Adrenal gland (tissue), 9 donors: ENCODE measurements at regions not wholly inside any gene's neighbourhood (a gene's known extent, or its start where the extent isn't known, plus 50 kb on each side); places are given as distances from the start of the nearest gene placed in this dataset.

Experiments
- DNase-seq, 7 donors: peaks; one replicate each; pipeline ENCODE4 v3.0.0-alpha.2; 2019 to 2020
- H3K27ac ChIP-seq, 5 donors: fragments of 200-600 bp; sonication (generic) in 4 of 5; 1 replicate in 3 of 5; 2 replicates in 2 of 5; pipeline versions ENCODE4 v1.5.1 to v1.8.0; 2016 to 2020; ENCODE audit warnings: mild to moderate bottlenecking in 1 of 5
- H3K27me3 ChIP-seq: fragments of 200-600 bp; 2 replicates; pipeline ENCODE4 v1.8.0; 2021
- H3K36me3 ChIP-seq, 2 donors: fragments of 200-600 bp; replicated peaks in 1 of 2; 1 replicate in 1 of 2; 2 replicates in 1 of 2; pipeline versions ENCODE4 v1.5.1 to v1.8.0; 2018 to 2022
- H3K4me1 ChIP-seq, 2 donors: fragments of 200-600 bp; replicated peaks in 1 of 2; 1 replicate in 1 of 2; 2 replicates in 1 of 2; pipeline versions ENCODE4 v1.5.1 to v1.8.0; 2018 to 2021
- H3K4me3 ChIP-seq, 4 donors: fragments of 200-600 bp; sonication (generic) in 3 of 4; one replicate each; pipeline ENCODE4 v1.5.1; 2016 to 2018
- H3K9me3 ChIP-seq, 3 donors: fragments of 200-600 bp; sonication (generic) in 1 of 3; replicated peaks in 1 of 3; 1 replicate in 2 of 3; 2 replicates in 1 of 3; pipeline versions ENCODE4 v1.5.1 to v1.8.0; 2016 to 2021
- CTCF ChIP-seq, 6 experiments: fragments of 450-650 bp in 4 of 6; fragments of 200-600 bp in 2 of 6; sonication (generic) in 1 of 6; IDR thresholded peaks; 1 replicate in 5 of 6; 2 replicates in 1 of 6; pipeline versions ENCODE4 v1.5.1 to v1.8.0; 2016 to 2021; ENCODE audit warnings: antibody characterized with exemption in 6 of 6, mild to moderate bottlenecking in 2 of 6, moderate library complexity in 1 of 6
- POLR2A ChIP-seq, 2 donors: fragments of 450-650 bp; IDR thresholded peaks; one replicate each; pipeline ENCODE4 v1.6.1; 2017; ENCODE audit warnings: antibody characterized with exemption in 2 of 2, mild to moderate bottlenecking in 2 of 2, moderate library complexity in 1 of 2
- WGBS, 4 donors: extraction: QIAGEN DNeasy Blood & Tissue Kit in 2 of 4; methylation state at CpG; one replicate each; pipeline versions ENCODE4 v1.1.5 to v1.1.7; 2013 to 2017; 5-methylcytosine and 5-hydroxymethylcytosine counted together
- intact Hi-C, 2 donors: fragments of 100-400 bp; cut with DNase I; formaldehyde crosslinking; loops; one replicate each; pipeline versions ENCODE4 v1.14.1 to v1.15.0; 2022 to 2023
- donor health status: healthy with polysubstance abuse.
- donor health status: Bipolar disorder and iron deficiency.
- donor health status: DM: yes; HTN: yes; CAD: no.
- donor health status: DM: no; HTN: no; CAD: no.
- donor health status: DM: no; HTN: no; CAD: no.

- Histone ChIP-seq H3K27ac (no peak overlapping the region), H3K4me3 (no peak overlapping the region), H3K27me3 (no peaks in the 10 kb centered on the region), H3K4me1 (peaks cover 0 to 3% of the 10 kb centered on the region in 2 donors), H3K36me3 (no peaks in the 10 kb centered on the region), H3K9me3 (no peaks in the 10 kb centered on the region)
- DNase-seq = peak in 2 of 7 donors; percentile 9 to 16
- no peak for TF ChIP-seq CTCF (IDR thresholded peaks at IDR 0.05)
- no peak for TF ChIP-seq POLR2A (IDR thresholded peaks at IDR 0.05)
- intact Hi-C loops = no loop called here
- WGBS, 4 donors = 48 to 55% (median 51%) methylated on average over 7 of the region's 7 CpGs
Observed at GRCh38 chr20:40148886-40149285, 540.1 kb downstream of the MAFB start.

- intact Hi-C loops = no loop called here
- H3K36me3 ChIP-seq = no peaks in the 10 kb centered on the region
- TF ChIP-seq CTCF (IDR thresholded peaks at IDR 0.05) = no peak
- TF ChIP-seq POLR2A (IDR thresholded peaks at IDR 0.05) = no peak
- H3K4me3 ChIP-seq = no peak overlapping the region
- no peaks in the 10 kb centered on the region for H3K27me3 ChIP-seq
- no peak for DNase-seq
- no peak overlapping the region for H3K27ac ChIP-seq
- peaks cover 0 to 3% of the 10 kb centered on the region in 2 donors for H3K4me1 ChIP-seq
- no peaks in the 10 kb centered on the region for H3K9me3 ChIP-seq
Observed at GRCh38 chr20:40146071-40146470, 543.0 kb downstream of the MAFB start.

GRCh38 chr20:40144581-40144980 lies 544.5 kb downstream of the MAFB start:
- no peaks in the 10 kb centered on the region for H3K9me3 ChIP-seq
- 75 to 86% (median 79%) methylated on average over 4 of the region's 4 CpGs for WGBS, 4 donors
- intact Hi-C loops = no loop called here
- H3K36me3 ChIP-seq = no peaks in the 10 kb centered on the region
- H3K4me3 ChIP-seq = no peak overlapping the region
- peaks cover 0 to 3% of the 10 kb centered on the region in 2 donors for H3K4me1 ChIP-seq
- no peaks in the 10 kb centered on the region for H3K27me3 ChIP-seq
- H3K27ac ChIP-seq = no peak overlapping the region
- TF ChIP-seq POLR2A (IDR thresholded peaks at IDR 0.05) (no peak), CTCF (IDR thresholded peaks at IDR 0.05) (no peak)
- no peak for DNase-seq

GRCh38 chr20:40134176-40134575 lies 554.9 kb downstream of the MAFB start:
- H3K4me3 ChIP-seq = no peak overlapping the region
- H3K4me1 ChIP-seq = no peaks in the 10 kb centered on the region
- H3K27me3 ChIP-seq = no peaks in the 10 kb centered on the region
- intact Hi-C loops = no loop called here
- no peaks in the 10 kb centered on the region for H3K36me3 ChIP-seq
- H3K9me3 ChIP-seq = no peaks in the 10 kb centered on the region
- no peak overlapping the region for H3K27ac ChIP-seq
- DNase-seq = no peak
- WGBS, 4 donors = 48 to 56% (median 50%) methylated on average over 1 of the region's 1 CpG
- TF ChIP-seq POLR2A (IDR thresholded peaks at IDR 0.05) = no peak

GRCh38 chr20:40120827-40121226 lies 568.2 kb downstream of the MAFB start:
- no peaks in the 10 kb centered on the region for H3K4me1 ChIP-seq
- intact Hi-C loops = no loop called here
- H3K4me3 ChIP-seq = no peak overlapping the region
- H3K27ac ChIP-seq = no peak overlapping the region
- TF ChIP-seq CTCF (IDR thresholded peaks at IDR 0.05) (no peak), POLR2A (IDR thresholded peaks at IDR 0.05) (no peak)
- no peaks in the 10 kb centered on the region for H3K9me3 ChIP-seq
- 55 to 64% (median 61%) methylated on average over 2 of the region's 2 CpGs for WGBS, 4 donors
- H3K36me3 ChIP-seq = no peaks in the 10 kb centered on the region
- DNase-seq = no peak
- H3K27me3 ChIP-seq = no peaks in the 10 kb centered on the region
